A673 (cell line): ENCODE measurements at regions not wholly inside any gene's neighbourhood (a gene's known extent, or its start where the extent isn't known, plus 50 kb on each side); places are given as distances from the start of the nearest gene placed in this dataset.
"Not testable (repeated sequence)": the region's sequence is repeated elsewhere in the genome, so short reads cannot be mapped to it uniquely, and the experiment has no call there.

Source experiments
- BruUV-seq: library from RNA; stranded (reverse); fragments of 400-500 nt; replicated peaks from 2 replicates; lab custom pipeline; 2021; lab: Mats Ljungman, UMichigan
- CTCF ChIA-PET: fragments of 300-600 bp; sonication (Branson Sonifier 250); formaldehyde crosslinking; loops from one replicate; lab custom pipeline; 2022; ENCODE audit warnings: antibody characterized with exemption; lab: Charles Lee
- POLR2A ChIA-PET: fragments of 300-600 bp; sonication (Branson Sonifier 250); formaldehyde crosslinking; loops from one replicate; lab custom pipeline; 2022; ENCODE audit warnings: antibody characterized with exemption; ENCODE audit not compliant: low non-redundant PET; lab: Charles Lee
- DNase-seq: peaks from one replicate; pipeline ENCODE4 v3.0.0-alpha.2; 2015; ENCODE audit warnings: low spot score
- H3K27ac ChIP-seq: fragments of 200-600 bp; sonication (generic); 2 replicates; pipeline ENCODE4 v1.5.1; 2016; ENCODE audit warnings: mixed run types, low read depth, mild to moderate bottlenecking, mixed read lengths, antibody characterized with exemption, low read length; ENCODE audit not compliant: poor library complexity, severe bottlenecking
- H3K27me3 ChIP-seq: fragments of 200-600 bp; sonication (generic); replicated peaks from 2 replicates; pipeline ENCODE4 v1.6.1; 2017; ENCODE audit warnings: mixed run types, low read depth, mild to moderate bottlenecking, mixed read lengths, antibody characterized with exemption, low read length; ENCODE audit not compliant: insufficient read depth, poor library complexity
- H3K36me3 ChIP-seq: fragments of 200-600 bp; sonication (generic); 2 replicates; pipeline ENCODE4 v1.6.1; 2016; ENCODE audit warnings: mixed run types, mild to moderate bottlenecking, mixed read lengths, antibody characterized with exemption, low read length; ENCODE audit not compliant: insufficient read depth, poor library complexity, severe bottlenecking
- H3K4me1 ChIP-seq: fragments of 200-600 bp; sonication (generic); 2 replicates; pipeline ENCODE4 v1.6.1; 2017; ENCODE audit warnings: mixed run types, mild to moderate bottlenecking, mixed read lengths, antibody characterized with exemption, low read length; ENCODE audit not compliant: insufficient read depth, poor library complexity, severe bottlenecking
- H3K4me3 ChIP-seq: fragments of 200-600 bp; sonication (generic); 2 replicates; pipeline ENCODE4 v1.5.1; 2016; ENCODE audit warnings: low read depth, mixed run types, mild to moderate bottlenecking, mixed read lengths, low read length; ENCODE audit not compliant: poor library complexity, severe bottlenecking
- H3K9me3 ChIP-seq: fragments of 200-600 bp; sonication (generic); 2 replicates; pipeline ENCODE4 v1.6.1; 2016; ENCODE audit warnings: mixed run types, low read depth, mild to moderate bottlenecking, mixed read lengths, antibody characterized with exemption, low read length; ENCODE audit not compliant: poor library complexity, severe bottlenecking
- EZH2 ChIP-seq: fragments of 200-600 bp; sonication (generic); IDR thresholded peaks from 2 replicates; pipeline ENCODE4 v1.6.1; 2017; ENCODE audit warnings: borderline replicate concordance, low read depth, mild to moderate bottlenecking, mixed read lengths, antibody characterized with exemption, low read length; ENCODE audit not compliant: poor library complexity, severe bottlenecking
- intact Hi-C: fragments of 100-400 bp; cut with micrococcal nuclease; formaldehyde crosslinking; loops from one replicate; pipeline ENCODE4 v1.10.0; 2022; ENCODE audit not compliant: unreplicated experiment
- TF ChIP-seq, protein P1 (sequence below): fragments of 300-800, 200-600 bp; sonication (generic); conservative IDR thresholded peaks from 2 replicates; pipeline ENCODE4 v1.5.1; 2017; ENCODE audit warnings: low read depth, mild to moderate bottlenecking, antibody characterized with exemption, low read length, moderate library complexity, mixed read lengths

DNA sequence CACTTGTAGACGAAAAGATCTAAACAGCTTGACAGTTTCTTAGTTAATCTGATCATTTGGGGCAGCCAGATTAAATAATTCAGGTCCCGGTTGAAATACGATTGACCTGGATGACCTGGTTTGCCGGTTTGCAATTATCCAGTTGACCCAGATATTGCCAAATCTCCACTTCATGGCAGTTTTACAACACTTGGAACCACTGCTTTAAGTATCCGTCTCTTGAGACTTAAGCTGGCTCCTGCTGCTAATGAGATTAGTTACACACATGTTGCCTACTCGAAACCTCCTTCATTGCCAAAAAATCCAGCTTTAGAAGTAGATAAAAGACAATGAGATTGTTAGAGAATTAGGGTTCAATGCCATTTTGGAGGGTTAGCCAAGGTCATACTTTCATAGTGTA is 136.2 kb upstream of the HAPLN1 start:
- ChIA-PET POLR2A (no interaction called here), CTCF (no interaction called here)
- no peak overlapping the region for H3K4me3 ChIP-seq
- H3K27ac ChIP-seq: no peak overlapping the region
- peak; percentile 79 for DNase-seq
- intact Hi-C loops: no loop called here
- H3K36me3 ChIP-seq: no peaks in the 10 kb centered on the region
- peaks cover 16% of the 10 kb centered on the region for H3K27me3 ChIP-seq
- no peak for TF ChIP-seq EZH2
- TF ChIP-seq, protein P1, sequence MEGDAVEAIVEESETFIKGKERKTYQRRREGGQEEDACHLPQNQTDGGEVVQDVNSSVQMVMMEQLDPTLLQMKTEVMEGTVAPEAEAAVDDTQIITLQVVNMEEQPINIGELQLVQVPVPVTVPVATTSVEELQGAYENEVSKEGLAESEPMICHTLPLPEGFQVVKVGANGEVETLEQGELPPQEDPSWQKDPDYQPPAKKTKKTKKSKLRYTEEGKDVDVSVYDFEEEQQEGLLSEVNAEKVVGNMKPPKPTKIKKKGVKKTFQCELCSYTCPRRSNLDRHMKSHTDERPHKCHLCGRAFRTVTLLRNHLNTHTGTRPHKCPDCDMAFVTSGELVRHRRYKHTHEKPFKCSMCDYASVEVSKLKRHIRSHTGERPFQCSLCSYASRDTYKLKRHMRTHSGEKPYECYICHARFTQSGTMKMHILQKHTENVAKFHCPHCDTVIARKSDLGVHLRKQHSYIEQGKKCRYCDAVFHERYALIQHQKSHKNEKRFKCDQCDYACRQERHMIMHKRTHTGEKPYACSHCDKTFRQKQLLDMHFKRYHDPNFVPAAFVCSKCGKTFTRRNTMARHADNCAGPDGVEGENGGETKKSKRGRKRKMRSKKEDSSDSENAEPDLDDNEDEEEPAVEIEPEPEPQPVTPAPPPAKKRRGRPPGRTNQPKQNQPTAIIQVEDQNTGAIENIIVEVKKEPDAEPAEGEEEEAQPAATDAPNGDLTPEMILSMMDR: no peak
- no TSS peak for BruUV-seq
- H3K9me3 ChIP-seq: no peaks in the 10 kb centered on the region
- H3K4me1 ChIP-seq: peaks cover 21% of the 10 kb centered on the region

DNA sequence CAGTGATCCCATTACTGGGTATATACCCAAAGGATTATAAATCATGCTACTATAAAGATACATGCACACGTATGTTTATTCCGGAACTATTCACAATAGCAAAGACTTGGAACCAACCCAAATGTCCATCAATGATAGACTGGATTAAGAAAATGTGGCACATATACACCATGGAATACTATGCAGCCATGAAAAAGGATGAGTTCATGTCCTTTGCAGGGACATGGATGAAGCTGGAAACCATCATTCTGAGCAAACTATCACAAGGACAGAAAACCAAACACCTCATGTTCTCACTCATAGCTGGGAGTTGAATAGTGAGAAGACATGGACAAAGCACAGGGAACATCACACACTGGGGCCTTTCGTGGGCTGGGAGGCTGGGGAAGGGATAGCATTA is 129.8 kb upstream of the HAPLN1 start:
- H3K27ac ChIP-seq, BruUV-seq, H3K36me3 ChIP-seq, H3K4me3 ChIP-seq, H3K4me1 ChIP-seq, DNase-seq, CTCF ChIA-PET, intact Hi-C loops, H3K9me3 ChIP-seq, POLR2A ChIA-PET: not testable (repeated sequence)
- H3K27me3 ChIP-seq: peaks cover 11% of the 10 kb centered on the region

DNA sequence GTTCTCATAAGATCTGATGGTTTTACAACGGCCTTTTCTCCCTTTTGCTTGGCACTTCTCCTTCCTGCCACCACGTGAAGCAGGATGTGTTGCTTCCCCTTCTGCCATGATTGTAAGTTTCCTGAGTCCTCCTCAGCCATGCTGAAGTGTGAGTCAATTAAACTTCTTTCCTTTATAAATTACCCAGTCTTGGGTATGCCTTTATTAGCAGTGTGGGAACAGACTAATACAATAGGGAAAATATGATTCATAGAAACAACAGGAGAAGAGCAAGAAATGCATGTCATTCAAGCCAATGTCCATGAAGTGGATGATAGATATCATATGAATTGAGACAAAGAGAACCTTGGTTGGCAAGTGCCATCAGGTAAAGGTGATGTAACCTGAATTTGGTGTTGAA is 128.3 kb upstream of the HAPLN1 start:
- no peak for DNase-seq
- Histone ChIP-seq H3K27me3 (no peaks in the 10 kb centered on the region), H3K27ac (no peak overlapping the region), H3K36me3 (no peaks in the 10 kb centered on the region), H3K9me3 (no peaks in the 10 kb centered on the region), H3K4me1 (no peaks in the 10 kb centered on the region), H3K4me3 (no peak overlapping the region)
- POLR2A ChIA-PET: no interaction called here
- TF ChIP-seq, protein P1: no peak
- no peak for TF ChIP-seq EZH2
- no TSS peak for BruUV-seq
- intact Hi-C loops: no loop called here
- CTCF ChIA-PET: no interaction called here

DNA sequence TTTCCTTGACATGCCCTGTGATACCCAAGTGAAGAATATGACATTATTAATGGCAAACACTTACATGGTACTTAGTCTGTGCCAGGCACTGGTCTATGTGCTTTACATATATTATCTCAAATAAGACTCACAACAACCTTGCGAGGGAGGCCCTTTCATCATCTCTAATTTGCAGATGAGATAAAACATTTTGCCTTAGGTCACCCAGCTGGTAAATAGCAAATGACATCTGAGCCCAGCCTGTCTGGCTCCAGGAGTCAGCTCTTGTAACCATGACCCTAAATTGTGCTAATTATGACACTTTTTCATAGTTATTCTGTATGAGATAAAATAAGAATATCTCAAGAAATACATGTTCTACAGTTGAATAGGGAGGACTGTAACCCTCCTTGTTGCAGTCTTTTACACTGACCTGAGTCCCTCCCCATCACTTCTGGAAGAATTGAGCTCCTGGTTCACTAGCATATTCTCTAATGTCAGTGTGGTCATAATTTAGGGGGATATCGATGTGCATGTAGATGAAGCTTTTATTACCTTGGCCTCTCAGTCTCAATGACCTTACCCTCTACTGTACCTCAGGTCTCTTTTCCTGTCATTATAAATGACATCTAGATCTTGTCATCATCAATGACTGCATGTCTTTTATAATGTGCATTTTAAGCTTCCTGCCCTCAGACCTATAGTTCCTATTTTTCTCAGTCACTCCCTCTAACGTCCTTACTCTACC is 126.1 kb upstream of the HAPLN1 start:
- no peak for DNase-seq
- Histone ChIP-seq H3K4me3 (no peak overlapping the region), H3K27ac (no peak overlapping the region), H3K27me3 (no peaks in the 10 kb centered on the region), H3K4me1 (no peaks in the 10 kb centered on the region), H3K9me3 (no peaks in the 10 kb centered on the region), H3K36me3 (no peaks in the 10 kb centered on the region)
- TF ChIP-seq, protein P1: no peak
- TF ChIP-seq EZH2: no peak
- POLR2A ChIA-PET: no interaction called here
- CTCF ChIA-PET: no interaction called here
- no TSS peak for BruUV-seq
- intact Hi-C loops: no loop called here
